SU-DHL-6 (cell line): ENCODE measurements at regions not wholly inside any gene's neighbourhood (a gene's known extent, or its start where the extent isn't known, plus 50 kb on each side); places are given as distances from the start of the nearest gene placed in this dataset.

Source experiments
- CTCF ChIP-seq: fragments of 200-600 bp; sonication (generic); IDR thresholded peaks from one replicate; pipeline ENCODE4 v1.5.1; 2017; ENCODE audit warnings: antibody characterized with exemption, mild to moderate bottlenecking, low read length, moderate library complexity; ENCODE audit not compliant: insufficient read depth, poor library complexity, severe bottlenecking
- EZH2phosphoT487 ChIP-seq: fragments of 200-600 bp; sonication (generic), shearing (Covaris generic); conservative IDR thresholded peaks from 2 replicates; pipeline ENCODE4 v1.6.1; 2018; ENCODE audit warnings: mild to moderate bottlenecking, antibody characterized with exemption, low read length, moderate library complexity, mixed read lengths

GRCh38 chr10:123241391-123242141 is 87.4 kb downstream of the BUB3 start:
- TF ChIP-seq CTCF: no peak
- TF ChIP-seq EZH2phosphoT487: no peak
